HG03108 (cell line): ENCODE measurements at regions not wholly inside any gene's neighbourhood (a gene's known extent, or its start where the extent isn't known, plus 50 kb on each side); places are given as distances from the start of the nearest gene placed in this dataset.
A peak's percentile ranks its signal among the peaks of the same experiment; 100 is the strongest.

ENCODE experiments used
- ATAC-seq: cut with Tn5 transposase; IDR thresholded peaks from one replicate; pipeline ENCODE4 v1.9.1; 2021; ENCODE audit warnings: moderate library complexity; ENCODE audit not compliant: unreplicated experiment

GRCh38 chr20:40188319-40188718 lies 500.7 kb downstream of the MAFB start:
- no peak for ATAC-seq

GRCh38 chr20:40186826-40187225 lies 502.2 kb downstream of the MAFB start:
- ATAC-seq: no peak

- ATAC-seq: no peak
These were observed 507.4 kb downstream of the MAFB start for GRCh38 chr20:40181676-40182075.

GRCh38 chr20:40176098-40176841 lies 512.8 kb downstream of the MAFB start:
- ATAC-seq: no peak

GRCh38 chr20:40175296-40175695 lies 513.7 kb downstream of the MAFB start:
- no peak for ATAC-seq

- no peak for ATAC-seq
These were observed 515.2 kb downstream of the MAFB start for GRCh38 chr20:40173872-40174271.

- ATAC-seq: no peak
These were observed 519.9 kb downstream of the MAFB start for GRCh38 chr20:40168981-40169620.

- no peak for ATAC-seq
These were observed 527.6 kb downstream of the MAFB start for GRCh38 chr20:40161391-40161790.

- no peak for ATAC-seq
These were observed 528.9 kb downstream of the MAFB start for GRCh38 chr20:40160097-40160550.

- no peak for ATAC-seq
These were observed 529.8 kb downstream of the MAFB start for GRCh38 chr20:40159276-40159675.

GRCh38 chr20:40156600-40157317 lies 532.3 kb downstream of the MAFB start:
- peak; percentile 90 for ATAC-seq

GRCh38 chr20:40154514-40154913 lies 534.5 kb downstream of the MAFB start:
- ATAC-seq: no peak

- ATAC-seq: no peak
These were observed 540.1 kb downstream of the MAFB start for GRCh38 chr20:40148886-40149285.

- ATAC-seq: no peak
These were observed 543.0 kb downstream of the MAFB start for GRCh38 chr20:40146071-40146470.

GRCh38 chr20:40144581-40144980 lies 544.5 kb downstream of the MAFB start:
- ATAC-seq: no peak

- ATAC-seq: no peak
These were observed 554.9 kb downstream of the MAFB start for GRCh38 chr20:40134176-40134575.

GRCh38 chr20:40120827-40121226 lies 568.2 kb downstream of the MAFB start:
- ATAC-seq: no peak

- no peak for ATAC-seq
These were observed 577.8 kb downstream of the MAFB start for GRCh38 chr20:40111282-40111681.

- no peak for ATAC-seq
These were observed 578.7 kb downstream of the MAFB start for GRCh38 chr20:40110311-40110831.

- ATAC-seq: no peak
These were observed 579.9 kb downstream of the MAFB start for GRCh38 chr20:40109136-40109535.

GRCh38 chr20:40108321-40108720 lies 580.7 kb downstream of the MAFB start:
- no peak for ATAC-seq

GRCh38 chr20:40104959-40105358 lies 584.1 kb downstream of the MAFB start:
- ATAC-seq: no peak
